SK-N-SH treated with all-trans-retinoic acid at 6 μM for 48 hours (cell line): ENCODE measurements at regions not wholly inside any gene's neighbourhood (a gene's known extent, or its start where the extent isn't known, plus 50 kb on each side); places are given as distances from the start of the nearest gene placed in this dataset.

ENCODE experiments used
- ARNTL ChIP-seq: fragments of 450-650 bp; formaldehyde crosslinking; IDR thresholded peaks from 2 replicates; pipeline ENCODE4 v1.5.0; 2020; ENCODE audit warnings: low read depth, mild to moderate bottlenecking, moderate library complexity, borderline replicate concordance
- CSRNP3 ChIP-seq: fragments of 250-450 bp; sonication (Bioruptor Pico); IDR thresholded peaks from 2 replicates; pipeline ENCODE4 v1.5.1; 2021; ENCODE audit warnings: mild to moderate bottlenecking, moderate library complexity
- OSR1 ChIP-seq: fragments of 250-450 bp; sonication (Bioruptor Pico); IDR thresholded peaks from 2 replicates; pipeline ENCODE4 v1.8.0; 2022; ENCODE audit warnings: moderate library complexity, mild to moderate bottlenecking, inconsistent platforms
- PATZ1 ChIP-seq: fragments of 250-450 bp; sonication (Bioruptor Pico); IDR thresholded peaks from 2 replicates; pipeline ENCODE4 v1.8.0; 2020; ENCODE audit warnings: mild to moderate bottlenecking, moderate library complexity, borderline replicate concordance
- RARB ChIP-seq: fragments of 250-450 bp; sonication (Bioruptor Pico); IDR thresholded peaks from 2 replicates; pipeline ENCODE4 v1.8.0; 2021; ENCODE audit warnings: mild to moderate bottlenecking, moderate library complexity
- TOX ChIP-seq: fragments of 250-450 bp; sonication (Bioruptor Pico); IDR thresholded peaks from 2 replicates; pipeline ENCODE4 v1.8.0; 2021; ENCODE audit warnings: mild to moderate bottlenecking, moderate library complexity, borderline replicate concordance
- ZFP3 ChIP-seq: fragments of 250-450 bp; sonication (Bioruptor Pico); IDR thresholded peaks from 2 replicates; pipeline ENCODE4 v1.5.0; 2020; ENCODE audit warnings: mild to moderate bottlenecking, moderate library complexity
- ZNF8 ChIP-seq: fragments of 450-650 bp; formaldehyde crosslinking; IDR thresholded peaks from 2 replicates; pipeline ENCODE4 v1.5.0; 2020; ENCODE audit warnings: mild to moderate bottlenecking, moderate library complexity
- TF ChIP-seq, protein P1 (sequence below): fragments of 250-450 bp; sonication (Bioruptor Pico); IDR thresholded peaks from 2 replicates; pipeline ENCODE4 v1.5.1; 2020; ENCODE audit warnings: low read depth, mild to moderate bottlenecking, moderate library complexity

DNA sequence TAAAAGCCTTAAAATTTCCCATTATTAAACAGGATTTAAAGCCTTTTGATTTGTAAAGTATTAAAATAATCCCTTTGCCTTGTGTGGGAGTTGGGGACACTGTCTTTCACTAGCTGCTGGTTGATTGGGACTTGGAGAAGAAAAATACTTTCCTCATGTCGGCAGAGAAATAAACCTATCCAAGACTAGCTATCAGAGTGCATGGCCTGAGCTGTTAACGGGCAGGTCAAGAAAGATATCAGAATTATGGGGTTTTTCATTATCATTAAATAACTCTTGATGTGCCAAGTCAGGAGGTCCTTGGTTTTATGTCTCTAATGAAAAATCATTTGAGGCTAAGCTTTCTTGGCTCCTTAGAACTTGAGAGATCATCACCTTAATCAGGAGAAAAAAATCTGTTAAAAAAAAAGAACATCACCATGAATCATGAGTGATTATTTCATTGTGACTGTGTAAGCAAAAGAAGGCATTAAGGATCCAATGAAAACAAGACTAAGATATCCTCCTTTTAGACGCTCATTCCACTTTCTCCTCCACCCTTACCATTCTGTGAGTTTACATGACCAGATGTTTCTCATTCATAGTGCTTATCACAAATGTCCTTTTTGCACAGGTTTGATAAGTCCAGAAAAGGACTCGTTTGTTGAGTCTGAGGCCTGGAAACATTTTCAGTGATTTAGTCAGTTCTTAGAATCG lies 140.4 kb upstream of the EGFLAM start:
- TF ChIP-seq TOX (no peak), PATZ1 (CRISPR knock-in tag) (no peak), RARB (no peak), OSR1 (CRISPR knock-in tag) (no peak), ARNTL (CRISPR knock-in tag) (no peak), ZFP3 (CRISPR knock-in tag) (no peak), ZNF8 (CRISPR knock-in tag) (no peak), CSRNP3 (CRISPR knock-in tag) (no peak)
- TF ChIP-seq, protein P1, sequence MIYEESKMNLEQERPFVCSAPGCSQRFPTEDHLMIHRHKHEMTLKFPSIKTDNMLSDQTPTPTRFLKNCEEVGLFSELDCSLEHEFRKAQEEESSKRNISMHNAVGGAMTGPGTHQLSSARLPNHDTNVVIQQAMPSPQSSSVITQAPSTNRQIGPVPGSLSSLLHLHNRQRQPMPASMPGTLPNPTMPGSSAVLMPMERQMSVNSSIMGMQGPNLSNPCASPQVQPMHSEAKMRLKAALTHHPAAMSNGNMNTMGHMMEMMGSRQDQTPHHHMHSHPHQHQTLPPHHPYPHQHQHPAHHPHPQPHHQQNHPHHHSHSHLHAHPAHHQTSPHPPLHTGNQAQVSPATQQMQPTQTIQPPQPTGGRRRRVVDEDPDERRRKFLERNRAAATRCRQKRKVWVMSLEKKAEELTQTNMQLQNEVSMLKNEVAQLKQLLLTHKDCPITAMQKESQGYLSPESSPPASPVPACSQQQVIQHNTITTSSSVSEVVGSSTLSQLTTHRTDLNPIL (CRISPR knock-in tag) = no peak
